ENCODE measurements at regions not wholly inside any gene's neighbourhood (a gene's known extent, or its start where the extent isn't known, plus 50 kb on each side); places are given as distances from the start of the nearest gene placed in this dataset.
A peak's percentile ranks its signal among the peaks of the same experiment; 100 is the strongest.

- Mint-ChIP-seq H3K4me3 (no peak overlapping the region), H3K4me1 (peaks cover 9% of the 10 kb centered on the region), H3K36me3 (ENCODE audit: low read depth) (peaks cover 80% of the 10 kb centered on the region), H3K27ac (no peak overlapping the region), H3K9me3 (peaks cover 10% of the 10 kb centered on the region), H3K27me3 (ENCODE audit: low read depth, poor library complexity) (no peaks in the 10 kb centered on the region)
- DNase-seq = no peak
- TF ChIP-seq, protein P1, sequence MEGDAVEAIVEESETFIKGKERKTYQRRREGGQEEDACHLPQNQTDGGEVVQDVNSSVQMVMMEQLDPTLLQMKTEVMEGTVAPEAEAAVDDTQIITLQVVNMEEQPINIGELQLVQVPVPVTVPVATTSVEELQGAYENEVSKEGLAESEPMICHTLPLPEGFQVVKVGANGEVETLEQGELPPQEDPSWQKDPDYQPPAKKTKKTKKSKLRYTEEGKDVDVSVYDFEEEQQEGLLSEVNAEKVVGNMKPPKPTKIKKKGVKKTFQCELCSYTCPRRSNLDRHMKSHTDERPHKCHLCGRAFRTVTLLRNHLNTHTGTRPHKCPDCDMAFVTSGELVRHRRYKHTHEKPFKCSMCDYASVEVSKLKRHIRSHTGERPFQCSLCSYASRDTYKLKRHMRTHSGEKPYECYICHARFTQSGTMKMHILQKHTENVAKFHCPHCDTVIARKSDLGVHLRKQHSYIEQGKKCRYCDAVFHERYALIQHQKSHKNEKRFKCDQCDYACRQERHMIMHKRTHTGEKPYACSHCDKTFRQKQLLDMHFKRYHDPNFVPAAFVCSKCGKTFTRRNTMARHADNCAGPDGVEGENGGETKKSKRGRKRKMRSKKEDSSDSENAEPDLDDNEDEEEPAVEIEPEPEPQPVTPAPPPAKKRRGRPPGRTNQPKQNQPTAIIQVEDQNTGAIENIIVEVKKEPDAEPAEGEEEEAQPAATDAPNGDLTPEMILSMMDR (IDR thresholded peaks at IDR 0.05) = no peak
Measured at GRCh38 chr3:124434176-124434575, 296.1 kb upstream of the UMPS start.

- Mint-ChIP-seq H3K27me3 (ENCODE audit: low read depth, poor library complexity) (no peaks in the 10 kb centered on the region), H3K27ac (no peak overlapping the region), H3K9me3 (peaks cover 10% of the 10 kb centered on the region), H3K4me1 (peaks cover 19% of the 10 kb centered on the region), H3K4me3 (no peak overlapping the region), H3K36me3 (ENCODE audit: low read depth) (peaks cover 68% of the 10 kb centered on the region)
- TF ChIP-seq, protein P1 (IDR thresholded peaks at IDR 0.05) = no peak
- DNase-seq = no peak
Measured at GRCh38 chr3:124435467-124435866, 294.8 kb upstream of the UMPS start.

GRCh38 chr3:124438813-124439212 is 291.4 kb upstream of the UMPS start:
- Mint-ChIP-seq H3K36me3 (ENCODE audit: low read depth) (peaks cover 66% of the 10 kb centered on the region), H3K9me3 (peaks cover 10% of the 10 kb centered on the region), H3K27ac (peak overlapping the region; percentile 81), H3K4me1 (peaks cover 24% of the 10 kb centered on the region), H3K4me3 (no peak overlapping the region), H3K27me3 (ENCODE audit: low read depth, poor library complexity) (no peaks in the 10 kb centered on the region)
- TF ChIP-seq, protein P1 (IDR thresholded peaks at IDR 0.05) = no peak
- no peak for DNase-seq

GRCh38 chr3:124439603-124440002 is 290.6 kb upstream of the UMPS start:
- Mint-ChIP-seq H3K36me3 (ENCODE audit: low read depth) (peaks cover 66% of the 10 kb centered on the region), H3K9me3 (peaks cover 7% of the 10 kb centered on the region), H3K4me3 (no peak overlapping the region), H3K27ac (peak overlapping the region; percentile 68), H3K4me1 (peaks cover 24% of the 10 kb centered on the region), H3K27me3 (ENCODE audit: low read depth, poor library complexity) (no peaks in the 10 kb centered on the region)
- TF ChIP-seq, protein P1 (IDR thresholded peaks at IDR 0.05) = no peak
- DNase-seq = peak; percentile 12

GRCh38 chr3:124441766-124442165 is 288.5 kb upstream of the UMPS start:
- H3K4me3 Mint-ChIP-seq = no peak overlapping the region
- peaks cover 64% of the 10 kb centered on the region for H3K36me3 Mint-ChIP-seq (ENCODE audit: low read depth)
- no peak for DNase-seq
- no peaks in the 10 kb centered on the region for H3K27me3 Mint-ChIP-seq (ENCODE audit: low read depth, poor library complexity)
- TF ChIP-seq, protein P1 (IDR thresholded peaks at IDR 0.05) = no peak
- no peak overlapping the region for H3K27ac Mint-ChIP-seq
- H3K4me1 Mint-ChIP-seq = peaks cover 24% of the 10 kb centered on the region
- no peaks in the 10 kb centered on the region for H3K9me3 Mint-ChIP-seq

- Mint-ChIP-seq H3K4me1 (peaks cover 24% of the 10 kb centered on the region), H3K27ac (no peak overlapping the region), H3K4me3 (no peak overlapping the region), H3K9me3 (no peaks in the 10 kb centered on the region), H3K27me3 (ENCODE audit: low read depth, poor library complexity) (peaks cover 2% of the 10 kb centered on the region), H3K36me3 (ENCODE audit: low read depth) (peaks cover 63% of the 10 kb centered on the region)
- no peak for DNase-seq
- TF ChIP-seq, protein P1 (IDR thresholded peaks at IDR 0.05) = no peak
Measured at GRCh38 chr3:124442463-124442862, 287.8 kb upstream of the UMPS start.

All from nephron progenitor cell (in vitro differentiated cells).